Naive thymus-derived CD4-positive, alpha-beta T cell (primary cell): ENCODE measurements at regions not wholly inside any gene's neighbourhood (a gene's known extent, or its start where the extent isn't known, plus 50 kb on each side); places are given as distances from the start of the nearest gene placed in this dataset.

Experiments
- ATAC-seq: fragments of 150-1000 bp; cut with Tn5 transposase; 2 replicates; pipeline ENCODE4 v1.10.0; 2021; ENCODE audit warnings: mild to moderate bottlenecking, moderate library complexity
- CTCF ChIA-PET: fragments of 350-600 bp; sonication (Branson Sonifier 250); formaldehyde crosslinking; loops from one replicate; lab custom pipeline; 2021; ENCODE audit warnings: antibody characterized with exemption; lab: Charles Lee
- POLR2A ChIA-PET: fragments of 350-600 bp; sonication (Branson Sonifier 250); formaldehyde crosslinking; loops from one replicate; lab custom pipeline; 2021; ENCODE audit warnings: antibody characterized with exemption, inconsistent platforms; lab: Charles Lee
- DNase-seq, 9 donors: peaks; one replicate each; pipeline versions ENCODE4 v3.0.0 to v3.0.0-alpha.2; 2020 to 2022; ENCODE audit warnings: mixed read lengths in 1 of 9
- H3K27ac ChIP-seq: one replicate; pipeline ENCODE4 v1.7.0; 2013; ENCODE audit warnings: mild to moderate bottlenecking, low read depth, low read length, moderate library complexity
- H3K27me3 ChIP-seq, 2 donors: one replicate each; pipeline ENCODE4 v1.7.0; 2013; ENCODE audit warnings: low read length in 2 of 2, mild to moderate bottlenecking in 2 of 2, moderate library complexity in 2 of 2; ENCODE audit not compliant: control insufficient read depth in 2 of 2, insufficient read depth in 2 of 2
- H3K36me3 ChIP-seq, 3 experiments: 1 replicate in 2 of 3; 2 replicates in 1 of 3; pipeline ENCODE4 v1.7.0; 2013; ENCODE audit warnings: low read length in 3 of 3, mild to moderate bottlenecking in 3 of 3, moderate library complexity in 1 of 3; ENCODE audit not compliant: insufficient read depth in 3 of 3, control insufficient read depth in 2 of 3
- H3K4me1 ChIP-seq, 2 donors: one replicate each; pipeline ENCODE4 v1.7.0; 2013; ENCODE audit warnings: low read length in 2 of 2, mild to moderate bottlenecking in 2 of 2, moderate library complexity in 1 of 2; ENCODE audit not compliant: control insufficient read depth in 2 of 2, insufficient read depth in 2 of 2
- H3K4me3 ChIP-seq: 2 replicates; pipeline ENCODE4 v1.7.0; 2013; ENCODE audit warnings: mild to moderate bottlenecking, low read length
- H3K9me3 ChIP-seq, 3 experiments: 1 replicate in 2 of 3; 2 replicates in 1 of 3; pipeline ENCODE4 v1.7.0; 2013; ENCODE audit warnings: low read length in 3 of 3; ENCODE audit not compliant: control insufficient read depth in 2 of 3
- H3K27ac Mint-ChIP-seq, 9 donors: one replicate each; pipeline ENCODE4 v1.8.0; 2020 to 2022; ENCODE audit warnings: mixed read lengths in 9 of 9, mild to moderate bottlenecking in 8 of 9, moderate library complexity in 5 of 9, inconsistent platforms in 2 of 9
- H3K27me3 Mint-ChIP-seq, 5 donors: one replicate each; pipeline ENCODE4 v1.8.0; 2021 to 2022; ENCODE audit warnings: mixed read lengths in 5 of 5, mild to moderate bottlenecking in 1 of 5
- H3K36me3 Mint-ChIP-seq, 5 donors: one replicate each; pipeline ENCODE4 v1.8.0; 2020 to 2022; ENCODE audit warnings: mixed read lengths in 5 of 5, mild to moderate bottlenecking in 3 of 5, inconsistent platforms in 1 of 5
- H3K4me1 Mint-ChIP-seq, 7 donors: one replicate each; pipeline ENCODE4 v1.8.0; 2020 to 2022; ENCODE audit warnings: mixed read lengths in 7 of 7, mild to moderate bottlenecking in 3 of 7, inconsistent platforms in 1 of 7
- H3K4me3 Mint-ChIP-seq, 10 donors: one replicate each; pipeline ENCODE4 v1.8.0; 2020 to 2022; ENCODE audit warnings: mild to moderate bottlenecking in 10 of 10, mixed read lengths in 10 of 10, moderate library complexity in 6 of 10, inconsistent platforms in 2 of 10
- H3K9me3 Mint-ChIP-seq, 11 donors: one replicate each; pipeline ENCODE4 v1.8.0; 2020 to 2022; ENCODE audit warnings: mixed read lengths in 11 of 11, mild to moderate bottlenecking in 4 of 11, inconsistent platforms in 1 of 11, moderate library complexity in 1 of 11
- intact Hi-C, 2 donors: fragments of 100-400 bp; cut with micrococcal nuclease; formaldehyde crosslinking; loops; one replicate each; pipeline ENCODE4 v1.15.1; 2023

- H3K36me3 Mint-ChIP-seq: peaks cover 0 to 1% (median 0%) of the 10 kb centered on the region in 5 donors
- Histone ChIP-seq H3K9me3 (no peaks in the 10 kb centered on the region), H3K27me3 (no peaks in the 10 kb centered on the region), H3K27ac (no peak overlapping the region), H3K36me3 (no peaks in the 10 kb centered on the region), H3K4me3 (no peak overlapping the region), H3K4me1 (no peaks in the 10 kb centered on the region)
- no peak for ATAC-seq
- intact Hi-C loops: no loop called here
- ChIA-PET CTCF (no interaction called here), POLR2A (no interaction called here)
- H3K4me3 Mint-ChIP-seq: no peak overlapping the region
- H3K9me3 Mint-ChIP-seq: peaks cover 0 to 38% (median 8%) of the 10 kb centered on the region in 11 donors
- no peak for DNase-seq
- no peaks in the 10 kb centered on the region for H3K27me3 Mint-ChIP-seq
- H3K27ac Mint-ChIP-seq: no peak overlapping the region
- no peaks in the 10 kb centered on the region for H3K4me1 Mint-ChIP-seq
Observed at GRCh38 chrX:38941675-38942074, 140.4 kb downstream of the MID1IP1 start.

GRCh38 chrX:38943120-38943519 is 141.9 kb downstream of the MID1IP1 start:
- POLR2A ChIA-PET: no interaction called here
- intact Hi-C loops: no loop called here
- no peak for DNase-seq
- no peaks in the 10 kb centered on the region for H3K9me3 ChIP-seq
- Mint-ChIP-seq H3K27ac (no peak overlapping the region), H3K9me3 (peaks cover 0 to 38% (median 8%) of the 10 kb centered on the region in 11 donors), H3K4me1 (no peaks in the 10 kb centered on the region), H3K27me3 (no peaks in the 10 kb centered on the region), H3K36me3 (peaks cover 0 to 1% (median 0%) of the 10 kb centered on the region in 5 donors), H3K4me3 (no peak overlapping the region)
- H3K27me3 ChIP-seq: no peaks in the 10 kb centered on the region
- no peaks in the 10 kb centered on the region for H3K36me3 ChIP-seq
- H3K4me3 ChIP-seq: no peak overlapping the region
- CTCF ChIA-PET: interaction anchor here (0.9 kb wide), 1 partner anchor 23 kb away, joined by 3 read pairs; no protein-coding TSS in a partner anchor
- no peak overlapping the region for H3K27ac ChIP-seq
- H3K4me1 ChIP-seq: no peaks in the 10 kb centered on the region
- no peak for ATAC-seq

GRCh38 chrX:38948046-38948445 is 146.8 kb downstream of the MID1IP1 start:
- ChIA-PET CTCF (no interaction called here), POLR2A (no interaction called here)
- intact Hi-C loops: no loop called here
- DNase-seq (no peak), ATAC-seq (no peak)
- Mint-ChIP-seq H3K4me1 (peaks cover 0 to 1% (median 0%) of the 10 kb centered on the region in 7 donors), H3K36me3 (peaks cover 0 to 1% (median 0%) of the 10 kb centered on the region in 5 donors), H3K9me3 (peaks cover 0 to 13% (median 1%) of the 10 kb centered on the region in 11 donors), H3K27me3 (no peaks in the 10 kb centered on the region), H3K4me3 (no peak overlapping the region), H3K27ac (no peak overlapping the region)
- H3K4me3 ChIP-seq: no peak overlapping the region
- H3K36me3 ChIP-seq: no peaks in the 10 kb centered on the region
- H3K4me1 ChIP-seq: no peaks in the 10 kb centered on the region
- H3K9me3 ChIP-seq: no peaks in the 10 kb centered on the region
- no peak overlapping the region for H3K27ac ChIP-seq
- H3K27me3 ChIP-seq: no peaks in the 10 kb centered on the region

GRCh38 chrX:38954520-38954919 is 153.3 kb downstream of the MID1IP1 start:
- ChIA-PET CTCF (no interaction called here), POLR2A (no interaction called here)
- Histone ChIP-seq H3K9me3 (no peaks in the 10 kb centered on the region), H3K36me3 (no peaks in the 10 kb centered on the region), H3K4me3 (no peak overlapping the region), H3K27ac (no peak overlapping the region), H3K4me1 (no peaks in the 10 kb centered on the region), H3K27me3 (no peaks in the 10 kb centered on the region)
- peaks cover 0 to 4% (median 0%) of the 10 kb centered on the region in 11 donors for H3K9me3 Mint-ChIP-seq
- H3K36me3 Mint-ChIP-seq: no peaks in the 10 kb centered on the region
- no peak overlapping the region for H3K27ac Mint-ChIP-seq
- ATAC-seq (no peak), DNase-seq (no peak)
- H3K4me1 Mint-ChIP-seq: peaks cover 0 to 3% (median 0%) of the 10 kb centered on the region in 7 donors
- no peaks in the 10 kb centered on the region for H3K27me3 Mint-ChIP-seq
- intact Hi-C loops: no loop called here
- no peak overlapping the region for H3K4me3 Mint-ChIP-seq

GRCh38 chrX:38959736-38960135 is 158.5 kb downstream of the MID1IP1 start:
- Mint-ChIP-seq H3K36me3 (peaks cover 0 to 5% (median 4%) of the 10 kb centered on the region in 5 donors), H3K9me3 (peaks cover 0 to 18% (median 5%) of the 10 kb centered on the region in 11 donors), H3K4me3 (no peak overlapping the region), H3K27ac (no peak overlapping the region), H3K4me1 (no peaks in the 10 kb centered on the region), H3K27me3 (no peaks in the 10 kb centered on the region)
- no peaks in the 10 kb centered on the region for H3K9me3 ChIP-seq
- H3K27ac ChIP-seq: no peak overlapping the region
- no peak for DNase-seq
- POLR2A ChIA-PET: no interaction called here
- no peaks in the 10 kb centered on the region for H3K27me3 ChIP-seq
- intact Hi-C loops: no loop called here
- ATAC-seq: no peak
- no peak overlapping the region for H3K4me3 ChIP-seq
- CTCF ChIA-PET: no interaction called here
- no peaks in the 10 kb centered on the region for H3K4me1 ChIP-seq
- no peaks in the 10 kb centered on the region for H3K36me3 ChIP-seq

GRCh38 chrX:38960137-38960536 is 158.9 kb downstream of the MID1IP1 start:
- Histone ChIP-seq H3K4me3 (no peak overlapping the region), H3K27ac (no peak overlapping the region), H3K9me3 (no peaks in the 10 kb centered on the region), H3K36me3 (no peaks in the 10 kb centered on the region), H3K27me3 (no peaks in the 10 kb centered on the region), H3K4me1 (no peaks in the 10 kb centered on the region)
- DNase-seq: no peak
- POLR2A ChIA-PET: no interaction called here
- H3K27me3 Mint-ChIP-seq: no peaks in the 10 kb centered on the region
- H3K4me1 Mint-ChIP-seq: no peaks in the 10 kb centered on the region
- CTCF ChIA-PET: interaction anchor here (0.7 kb wide), 1 partner anchor 190 kb away, joined by 3 read pairs; no protein-coding TSS in a partner anchor
- no peak overlapping the region for H3K4me3 Mint-ChIP-seq
- H3K27ac Mint-ChIP-seq: no peak overlapping the region
- no peak for ATAC-seq
- H3K9me3 Mint-ChIP-seq: peaks cover 0 to 18% (median 5%) of the 10 kb centered on the region in 11 donors
- H3K36me3 Mint-ChIP-seq: peaks cover 0 to 5% (median 4%) of the 10 kb centered on the region in 5 donors
- intact Hi-C loops: no loop called here

- Mint-ChIP-seq H3K36me3 (peaks cover 0 to 5% (median 4%) of the 10 kb centered on the region in 5 donors), H3K27me3 (no peaks in the 10 kb centered on the region), H3K4me1 (no peaks in the 10 kb centered on the region), H3K9me3 (peaks cover 0 to 18% (median 5%) of the 10 kb centered on the region in 11 donors), H3K27ac (no peak overlapping the region), H3K4me3 (no peak overlapping the region)
- Histone ChIP-seq H3K36me3 (no peaks in the 10 kb centered on the region), H3K4me3 (no peak overlapping the region), H3K27ac (no peak overlapping the region), H3K4me1 (no peaks in the 10 kb centered on the region), H3K9me3 (no peaks in the 10 kb centered on the region), H3K27me3 (no peaks in the 10 kb centered on the region)
- intact Hi-C loops: no loop called here
- CTCF ChIA-PET: no interaction called here
- ATAC-seq: no peak
- DNase-seq: no peak
- POLR2A ChIA-PET: no interaction called here
Observed at GRCh38 chrX:38961936-38962335, 160.7 kb downstream of the MID1IP1 start.
